HCT116 (cell line): ENCODE measurements at regions not wholly inside any gene's neighbourhood (a gene's known extent, or its start where the extent isn't known, plus 50 kb on each side); places are given as distances from the start of the nearest gene placed in this dataset.

ENCODE experiments used
- ATF3 ChIP-seq: IDR thresholded peaks from 2 replicates; pipeline ENCODE4 v1.6.1; 2012
- CTCF ChIP-seq, 3 experiments: fragments of 200-600 bp in 1 of 3; sonication (generic) in 1 of 3; IDR thresholded peaks in 2 of 3; conservative IDR thresholded peaks in 1 of 3; 2 replicates each; pipeline ENCODE4 v1.5.1; 2012 to 2017; ENCODE audit warnings: low read depth in 2 of 3, low read length in 2 of 3, antibody characterized with exemption in 1 of 3, borderline replicate concordance in 1 of 3, control low read depth in 1 of 3, mild to moderate bottlenecking in 1 of 3, mixed read lengths in 1 of 3, mixed run types in 1 of 3, moderate library complexity in 1 of 3; ENCODE audit not compliant: insufficient read depth in 1 of 3
- EZH2phosphoT487 ChIP-seq: fragments of 200-600 bp; IDR thresholded peaks from 2 replicates; pipeline ENCODE4 v1.6.1; 2018; ENCODE audit warnings: antibody characterized with exemption, borderline replicate concordance
- POLR2A ChIP-seq: IDR thresholded peaks from 2 replicates; pipeline ENCODE4 v1.7.0; 2011; ENCODE audit warnings: borderline replicate concordance; ENCODE audit not compliant: insufficient read depth, insufficient read length; ENCODE audit errors: extremely low read depth
- POLR2AphosphoS5 ChIP-seq: IDR thresholded peaks from 2 replicates; pipeline ENCODE4 v1.6.1; 2011; ENCODE audit warnings: mild to moderate bottlenecking, low read depth, low read length, moderate library complexity
- RAD21 ChIP-seq: IDR thresholded peaks from 2 replicates; pipeline ENCODE4 v1.6.1; 2012; ENCODE audit warnings: low read depth, mild to moderate bottlenecking
- REST ChIP-seq: IDR thresholded peaks from 2 replicates; pipeline ENCODE4 v1.6.1; 2012; ENCODE audit warnings: low read depth
- YY1 ChIP-seq: IDR thresholded peaks from 2 replicates; pipeline ENCODE4 v1.6.1; 2011; ENCODE audit warnings: low read length, low read depth, moderate library complexity, mild to moderate bottlenecking; ENCODE audit not compliant: insufficient replicate concordance; ENCODE audit errors: extremely low read depth
- ZNF274 ChIP-seq: fragments of 200-500 bp; sonication (Bioruptor generic); IDR thresholded peaks from 2 replicates; pipeline ENCODE4 v1.6.1; 2014; ENCODE audit warnings: mild to moderate bottlenecking, low read depth, low read length, inconsistent platforms

GRCh38 chr1:232305050-232305449 is 324.9 kb downstream of the SIPA1L2 start:
- no peak for TF ChIP-seq POLR2AphosphoS5
- no peak for TF ChIP-seq ATF3
- TF ChIP-seq ZNF274 = no peak
- no peak for TF ChIP-seq CTCF (IDR thresholded peaks at IDR 0.05 in 2 of 3, conservative IDR thresholded peaks at IDR 0.05 in 1 of 3; ENCODE audit: borderline replicate concordance in 1 of 3, insufficient read depth in 1 of 3, low read depth in 2 of 3, low read length in 2 of 3)
- no peak for TF ChIP-seq EZH2phosphoT487
- no peak for TF ChIP-seq RAD21
- TF ChIP-seq POLR2A = no peak
- TF ChIP-seq REST = no peak
- TF ChIP-seq YY1 = no peak
